ENCODE measurements at regions not wholly inside any gene's neighbourhood (a gene's known extent, or its start where the extent isn't known, plus 50 kb on each side); places are given as distances from the start of the nearest gene placed in this dataset.
"Not testable (repeated sequence)": the region's sequence is repeated elsewhere in the genome, so short reads cannot be mapped to it uniquely, and the experiment has no call there.

- no peak for DNase-seq
These were observed 434.7 kb upstream of the NDST4 start for GRCh38 chr4:115548123-115548522.

- DNase-seq: peak; percentile 40
These were observed 424.0 kb upstream of the NDST4 start for GRCh38 chr4:115537387-115537786.

- DNase-seq: no peak
These were observed 415.7 kb upstream of the NDST4 start for GRCh38 chr4:115529126-115529525.

GRCh38 chr4:115519476-115519875 is 406.1 kb upstream of the NDST4 start:
- DNase-seq: not testable (repeated sequence)

GRCh38 chr4:115515772-115516171 is 402.4 kb upstream of the NDST4 start:
- DNase-seq: no peak

GRCh38 chr4:115515366-115515765 is 401.9 kb upstream of the NDST4 start:
- DNase-seq: peak; percentile 60

- no peak for DNase-seq
These were observed 401.3 kb upstream of the NDST4 start for GRCh38 chr4:115514675-115515074.

- no peak for DNase-seq
These were observed 391.9 kb upstream of the NDST4 start for GRCh38 chr4:115505326-115505725.

- no peak for DNase-seq
These were observed 388.2 kb upstream of the NDST4 start for GRCh38 chr4:115501656-115502055.

- not testable (repeated sequence) for DNase-seq
These were observed 380.4 kb upstream of the NDST4 start for GRCh38 chr4:115493770-115494169.

GRCh38 chr4:115491686-115492085 is 378.3 kb upstream of the NDST4 start:
- DNase-seq: no peak

GRCh38 chr4:115489279-115489678 is 375.9 kb upstream of the NDST4 start:
- DNase-seq: no peak

GRCh38 chr4:115485402-115485801 is 372.0 kb upstream of the NDST4 start:
- DNase-seq: no peak

GRCh38 chr4:115484479-115484878 is 371.1 kb upstream of the NDST4 start:
- DNase-seq: no peak

GRCh38 chr4:115470763-115471162 is 357.3 kb upstream of the NDST4 start:
- DNase-seq: no peak

- not testable (repeated sequence) for DNase-seq
These were observed 345.9 kb upstream of the NDST4 start for GRCh38 chr4:115459301-115459700.

GRCh38 chr4:115456231-115456630 is 342.8 kb upstream of the NDST4 start:
- DNase-seq: no peak

GRCh38 chr4:115454228-115454627 is 340.8 kb upstream of the NDST4 start:
- DNase-seq: no peak

GRCh38 chr4:115453416-115453815 is 340.0 kb upstream of the NDST4 start:
- DNase-seq: no peak

GRCh38 chr4:115452229-115452628 is 338.8 kb upstream of the NDST4 start:
- not testable (repeated sequence) for DNase-seq

- DNase-seq: no peak
These were observed 324.3 kb upstream of the NDST4 start for GRCh38 chr4:115437739-115438138.

- no peak for DNase-seq
These were observed 320.1 kb upstream of the NDST4 start for GRCh38 chr4:115433491-115433890.

GRCh38 chr4:115430024-115430423 is 316.6 kb upstream of the NDST4 start:
- no peak for DNase-seq

GRCh38 chr4:115428455-115428854 is 315.0 kb upstream of the NDST4 start:
- DNase-seq: no peak

GRCh38 chr4:115424852-115425251 is 311.4 kb upstream of the NDST4 start:
- no peak for DNase-seq

Data from hematopoietic multipotent progenitor cell treated with erythropoietin and hydrocortisone succinate and interleukin-3 and kit ligand, for 6 days (in vitro differentiated cells).